ENCODE measurements at regions not wholly inside any gene's neighbourhood (a gene's known extent, or its start where the extent isn't known, plus 50 kb on each side); places are given as distances from the start of the nearest gene placed in this dataset.

GRCh38 chr13:59247171-59247570, 916.6 kb downstream of the DIAPH3 start:
- TF ChIP-seq CTCF (IDR thresholded peaks at IDR 0.05) (no peak), POLR2AphosphoS5 (IDR thresholded peaks at IDR 0.05) (no peak)

All from prostate gland (tissue), 2 donors.